ENCODE measurements at regions not wholly inside any gene's neighbourhood (a gene's known extent, or its start where the extent isn't known, plus 50 kb on each side); places are given as distances from the start of the nearest gene placed in this dataset.
A peak's percentile ranks its signal among the peaks of the same experiment; 100 is the strongest.

- DNase-seq (ENCODE audit: low spot score in 2 of 2) (no peak), FAIRE-seq (no peak)
Measured at GRCh38 chr11:119803726-119804294, 74.8 kb upstream of the NECTIN1 start.

- DNase-seq (ENCODE audit: low spot score in 2 of 2) (no peak), FAIRE-seq (no peak)
Measured at GRCh38 chr11:119803139-119803538, 74.1 kb upstream of the NECTIN1 start.

- no peak for FAIRE-seq
- DNase-seq (ENCODE audit: low spot score in 2 of 2), result no peak
Measured at GRCh38 chr11:119802670-119803069, 73.7 kb upstream of the NECTIN1 start.

DNA sequence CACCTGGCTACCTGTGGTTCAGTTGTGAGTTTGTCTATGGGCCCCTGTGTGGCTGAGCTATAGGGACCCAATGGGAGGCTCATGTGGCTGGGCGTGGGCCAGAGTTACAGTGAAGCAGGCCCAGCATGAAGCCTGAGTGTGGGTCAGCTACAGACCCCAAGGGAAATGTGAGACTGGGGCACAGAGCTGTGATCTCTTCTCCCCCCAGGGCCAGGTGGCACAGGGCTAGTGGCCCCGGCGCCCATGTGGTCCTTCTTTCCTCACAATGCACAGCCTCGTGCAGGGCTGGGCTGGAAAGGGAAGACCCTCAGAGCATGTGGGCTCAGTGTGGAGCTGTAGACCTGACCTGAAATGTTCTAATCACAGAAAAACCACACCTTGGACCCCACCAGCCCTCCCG, 71.6 kb upstream of the NECTIN1 start:
- FAIRE-seq (no peak), DNase-seq (ENCODE audit: low spot score in 2 of 2) (no peak)

- FAIRE-seq, result no peak
- no peak for DNase-seq (ENCODE audit: low spot score in 2 of 2)
Measured at GRCh38 chr11:119800171-119800570, 71.2 kb upstream of the NECTIN1 start.

GRCh38 chr11:119798656-119799055, 69.7 kb upstream of the NECTIN1 start:
- no peak for DNase-seq (ENCODE audit: low spot score in 2 of 2)
- no peak for FAIRE-seq

GRCh38 chr11:119797736-119798135, 68.7 kb upstream of the NECTIN1 start:
- FAIRE-seq (no peak), DNase-seq (ENCODE audit: low spot score in 2 of 2) (no peak)

DNA sequence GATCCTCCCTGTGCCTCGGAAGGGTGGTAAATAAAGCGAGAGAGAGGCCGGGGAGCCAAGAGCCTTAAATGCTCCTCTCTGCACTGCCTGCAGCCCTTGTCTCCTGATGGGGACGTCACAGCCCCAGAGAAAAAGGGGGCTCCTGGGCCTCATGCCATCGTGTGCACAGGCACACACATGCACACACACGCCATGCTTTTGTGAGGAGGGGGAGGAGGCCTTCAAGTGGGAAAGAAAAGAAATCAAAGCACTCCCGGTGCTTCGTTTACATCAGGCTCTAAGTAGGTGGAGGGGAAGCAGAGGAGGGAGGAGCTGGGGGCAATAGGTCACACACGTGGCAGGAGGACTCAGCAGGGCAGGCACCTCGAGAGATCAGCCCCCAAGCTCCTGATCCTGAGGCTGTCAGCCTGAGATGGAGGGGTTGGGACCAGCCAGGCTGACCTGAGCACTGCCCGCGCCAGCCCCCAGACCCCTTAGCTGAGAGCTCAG, 68.2 kb upstream of the NECTIN1 start:
- FAIRE-seq (no peak), DNase-seq (ENCODE audit: low spot score in 2 of 2) (no peak)

GRCh38 chr11:119796363-119797060, 67.5 kb upstream of the NECTIN1 start:
- no peak for DNase-seq (ENCODE audit: low spot score in 2 of 2)
- no peak for FAIRE-seq

- FAIRE-seq, result no peak
- no peak for DNase-seq (ENCODE audit: low spot score in 2 of 2)
Measured at GRCh38 chr11:119795690-119796089, 66.7 kb upstream of the NECTIN1 start.

- FAIRE-seq (no peak), DNase-seq (ENCODE audit: low spot score in 2 of 2) (no peak)
Measured at GRCh38 chr11:119795231-119795630, 66.2 kb upstream of the NECTIN1 start.

DNA sequence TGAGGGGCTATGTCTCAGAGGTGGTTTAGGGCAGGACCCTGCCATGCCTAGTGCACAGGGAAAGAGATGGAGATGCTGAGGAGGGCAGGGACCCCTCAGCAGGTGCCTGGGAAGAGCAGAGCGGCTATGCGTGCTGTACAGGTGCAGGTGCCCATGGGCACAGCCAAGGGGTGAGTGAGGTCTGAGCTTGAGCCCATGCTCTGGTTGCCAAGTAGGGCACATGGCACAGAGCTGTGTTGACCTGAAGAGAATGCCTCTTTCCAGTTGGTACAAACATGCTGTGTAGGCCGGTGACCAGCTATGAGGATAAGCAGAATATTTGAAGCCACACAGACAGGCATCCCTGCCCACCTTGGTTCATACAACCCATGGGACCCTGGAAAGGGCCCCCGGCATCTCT, 65.8 kb upstream of the NECTIN1 start:
- DNase-seq (ENCODE audit: low spot score in 2 of 2) (no peak), FAIRE-seq (no peak)

GRCh38 chr11:119794141-119794665, 65.2 kb upstream of the NECTIN1 start:
- DNase-seq (ENCODE audit: low spot score in 2 of 2), result no peak
- no peak for FAIRE-seq

DNA sequence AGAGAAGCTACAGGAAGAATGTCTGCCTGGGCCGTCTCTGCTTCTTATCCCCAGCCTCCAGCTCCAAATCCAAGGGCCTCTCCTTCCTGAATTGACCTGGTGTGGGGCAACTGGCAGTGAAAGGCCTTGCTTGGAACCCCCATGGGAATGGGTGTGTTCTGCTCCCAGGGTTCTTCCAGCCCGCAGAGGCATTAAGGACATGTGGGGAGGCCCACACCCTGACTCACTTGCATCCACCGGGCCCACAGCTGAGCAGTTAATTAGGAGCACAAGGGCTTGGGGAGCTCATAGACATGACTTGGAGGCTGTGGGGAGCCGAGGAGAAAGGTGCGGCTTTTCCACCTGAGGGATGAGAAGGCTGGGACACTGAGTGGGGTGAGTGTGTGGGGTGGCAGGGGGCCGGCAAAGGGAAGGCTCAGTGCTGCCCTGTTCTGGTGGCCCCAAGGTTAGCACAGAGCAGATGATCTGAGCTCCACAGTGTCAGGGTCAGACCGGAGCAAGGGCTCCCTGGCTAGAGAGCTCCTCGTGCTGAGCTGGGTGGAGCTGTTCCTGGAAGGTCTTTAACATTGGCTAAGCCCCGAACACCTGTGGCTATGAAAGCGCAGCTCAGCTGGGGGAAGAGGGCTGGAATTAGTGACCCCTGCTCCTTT, 64.5 kb upstream of the NECTIN1 start:
- DNase-seq (ENCODE audit: low spot score in 2 of 2) (no peak), FAIRE-seq (no peak)

DNA sequence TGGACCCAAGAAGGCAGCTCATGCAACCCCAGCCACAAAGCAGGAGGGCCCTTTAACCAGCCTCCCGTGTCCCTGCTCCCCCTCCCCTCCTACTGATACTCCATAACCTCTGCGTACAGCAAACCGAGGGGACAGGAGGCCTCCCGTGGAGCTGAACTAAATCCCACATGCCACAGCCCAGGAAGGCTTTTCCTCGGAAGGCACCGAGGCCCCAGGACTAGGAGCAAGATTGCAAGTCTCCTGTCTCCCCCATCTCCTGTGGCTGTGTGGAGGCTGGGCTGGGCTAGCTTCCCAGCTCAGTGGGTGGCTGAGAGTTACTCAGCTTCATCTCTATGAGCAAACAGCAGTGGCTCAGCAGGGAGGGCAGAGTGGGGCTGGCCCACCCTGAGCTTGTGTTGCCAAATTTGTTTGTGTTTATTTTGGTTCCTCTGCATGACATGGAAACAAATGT, 62.7 kb upstream of the NECTIN1 start:
- no peak for FAIRE-seq

DNA sequence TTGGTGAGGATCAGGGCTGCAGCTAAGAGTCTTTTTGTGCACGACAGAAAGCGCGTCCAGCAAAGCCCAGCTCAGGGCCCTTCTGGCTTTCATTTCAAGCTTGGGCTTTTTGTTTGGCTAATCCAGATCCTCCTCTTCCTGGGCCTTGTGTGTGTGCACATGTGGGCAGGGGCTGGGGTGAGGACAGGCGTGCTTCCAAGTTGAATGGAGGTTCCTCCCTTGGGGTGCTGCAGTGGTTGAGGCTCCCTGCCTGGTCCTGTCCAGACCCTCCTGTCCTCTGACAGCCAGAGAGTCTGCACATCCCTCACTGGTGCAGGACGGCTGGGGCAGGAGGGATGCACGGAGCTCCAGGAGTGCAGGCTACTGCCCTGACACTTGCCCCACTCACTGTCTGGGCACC, 62.0 kb upstream of the NECTIN1 start:
- no peak for DNase-seq (ENCODE audit: low spot score in 2 of 2)

More for the DNA sequence above, 62.7 kb upstream of the NECTIN1 start:
- peak in 1 of 2 donors; percentile 64 for DNase-seq (ENCODE audit: low spot score in 2 of 2)

GRCh38 chr11:119790476-119790875, 61.5 kb upstream of the NECTIN1 start:
- DNase-seq (ENCODE audit: low spot score in 2 of 2) (no peak), FAIRE-seq (no peak)

More for the DNA sequence above, 62.0 kb upstream of the NECTIN1 start:
- FAIRE-seq, result no peak

- DNase-seq (ENCODE audit: low spot score in 2 of 2), result no peak
- no peak for FAIRE-seq
Measured at GRCh38 chr11:119789766-119790407, 60.9 kb upstream of the NECTIN1 start.

DNA sequence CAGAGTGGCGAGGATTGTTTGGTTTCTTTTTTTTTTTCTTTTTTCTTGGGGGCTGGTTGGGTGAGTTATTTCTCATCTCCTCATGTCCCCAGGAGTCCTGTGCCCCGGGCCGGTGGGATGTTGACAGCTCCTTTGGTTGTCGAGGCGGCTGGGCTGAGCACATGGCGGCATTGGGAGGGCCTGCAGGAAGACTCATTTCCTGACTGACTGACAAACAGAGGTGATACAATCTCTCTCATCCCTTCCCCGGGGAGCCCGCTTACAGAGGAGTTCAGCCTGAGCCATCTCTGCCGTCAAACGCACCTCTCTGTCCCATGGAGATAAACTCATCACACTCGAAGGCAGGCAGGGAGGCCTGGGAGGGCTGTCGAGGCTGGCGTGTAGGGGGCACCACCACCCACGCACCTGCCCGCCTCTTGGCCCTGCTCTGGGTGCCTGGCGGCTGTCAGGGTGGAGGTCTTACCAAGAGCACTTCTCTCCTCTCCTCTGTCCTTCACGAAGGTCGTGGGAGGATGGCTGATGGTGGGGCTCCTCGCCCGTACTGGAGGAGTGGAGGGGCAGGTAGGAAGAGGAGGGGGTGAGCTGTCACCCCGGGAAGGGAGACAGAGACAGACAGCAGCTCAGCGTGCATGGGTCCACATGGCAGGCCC, 60.0 kb upstream of the NECTIN1 start:
- DNase-seq (ENCODE audit: low spot score in 2 of 2), result no peak

DNA sequence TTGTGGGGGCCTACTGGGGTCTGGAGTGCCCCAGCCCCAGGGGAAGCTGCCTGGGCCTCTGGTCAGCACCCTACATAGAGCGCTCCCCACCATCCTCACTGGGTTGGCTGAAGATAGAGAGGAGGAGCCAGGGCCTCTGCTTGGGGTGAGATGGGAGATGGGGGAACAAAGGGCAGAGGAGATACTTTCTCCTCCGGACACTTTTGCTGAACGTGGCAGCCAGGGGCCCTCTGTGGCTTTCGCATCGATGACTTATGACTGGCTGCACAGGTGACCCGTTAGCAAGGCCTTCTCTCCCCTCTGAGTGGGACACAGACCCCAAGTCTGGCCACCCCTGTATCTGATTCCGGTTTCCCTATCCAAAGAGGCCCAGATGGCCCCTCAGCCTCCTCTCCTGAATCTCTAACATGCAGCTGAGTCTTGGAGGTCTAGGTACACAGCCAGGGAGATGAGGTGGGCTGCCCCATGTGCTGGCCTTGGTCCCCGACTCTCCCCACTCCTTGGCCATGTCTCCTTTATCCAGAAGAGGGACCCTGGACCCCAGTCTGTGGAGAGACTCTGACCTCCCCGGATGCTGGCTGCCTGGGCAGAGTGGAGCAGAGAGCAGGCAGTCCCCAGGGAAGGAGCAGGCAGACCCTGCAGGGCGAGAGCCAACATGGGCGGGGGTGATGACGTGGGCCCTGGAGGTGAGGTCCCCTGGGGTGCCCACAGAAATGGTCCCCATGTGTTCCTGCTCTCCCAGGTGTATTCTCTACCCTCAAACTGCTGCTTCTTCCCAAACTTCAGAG, 59.3 kb upstream of the NECTIN1 start:
- DNase-seq (ENCODE audit: low spot score in 2 of 2) (no peak), FAIRE-seq (no peak)

More for the DNA sequence above, 60.0 kb upstream of the NECTIN1 start:
- FAIRE-seq, result no peak
